GM20000 (cell line): ENCODE measurements at regions not wholly inside any gene's neighbourhood (a gene's known extent, or its start where the extent isn't known, plus 50 kb on each side); places are given as distances from the start of the nearest gene placed in this dataset.

ENCODE experiments used
- DNase-seq: peaks from one replicate; pipeline ENCODE4 v3.0.0; 2012; ENCODE audit warnings: low spot score
- TF ChIP-seq, protein P1 (sequence below): IDR thresholded peaks from 2 replicates; pipeline ENCODE4 v1.5.1; 2012; ENCODE audit warnings: mild to moderate bottlenecking, control low read depth; ENCODE audit errors: extremely low read depth, missing control alignments

GRCh38 chr14:71712478-71712877 is 219.8 kb upstream of the RGS6 start:
- DNase-seq: no peak
- TF ChIP-seq, protein P1, sequence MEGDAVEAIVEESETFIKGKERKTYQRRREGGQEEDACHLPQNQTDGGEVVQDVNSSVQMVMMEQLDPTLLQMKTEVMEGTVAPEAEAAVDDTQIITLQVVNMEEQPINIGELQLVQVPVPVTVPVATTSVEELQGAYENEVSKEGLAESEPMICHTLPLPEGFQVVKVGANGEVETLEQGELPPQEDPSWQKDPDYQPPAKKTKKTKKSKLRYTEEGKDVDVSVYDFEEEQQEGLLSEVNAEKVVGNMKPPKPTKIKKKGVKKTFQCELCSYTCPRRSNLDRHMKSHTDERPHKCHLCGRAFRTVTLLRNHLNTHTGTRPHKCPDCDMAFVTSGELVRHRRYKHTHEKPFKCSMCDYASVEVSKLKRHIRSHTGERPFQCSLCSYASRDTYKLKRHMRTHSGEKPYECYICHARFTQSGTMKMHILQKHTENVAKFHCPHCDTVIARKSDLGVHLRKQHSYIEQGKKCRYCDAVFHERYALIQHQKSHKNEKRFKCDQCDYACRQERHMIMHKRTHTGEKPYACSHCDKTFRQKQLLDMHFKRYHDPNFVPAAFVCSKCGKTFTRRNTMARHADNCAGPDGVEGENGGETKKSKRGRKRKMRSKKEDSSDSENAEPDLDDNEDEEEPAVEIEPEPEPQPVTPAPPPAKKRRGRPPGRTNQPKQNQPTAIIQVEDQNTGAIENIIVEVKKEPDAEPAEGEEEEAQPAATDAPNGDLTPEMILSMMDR: no peak

DNA sequence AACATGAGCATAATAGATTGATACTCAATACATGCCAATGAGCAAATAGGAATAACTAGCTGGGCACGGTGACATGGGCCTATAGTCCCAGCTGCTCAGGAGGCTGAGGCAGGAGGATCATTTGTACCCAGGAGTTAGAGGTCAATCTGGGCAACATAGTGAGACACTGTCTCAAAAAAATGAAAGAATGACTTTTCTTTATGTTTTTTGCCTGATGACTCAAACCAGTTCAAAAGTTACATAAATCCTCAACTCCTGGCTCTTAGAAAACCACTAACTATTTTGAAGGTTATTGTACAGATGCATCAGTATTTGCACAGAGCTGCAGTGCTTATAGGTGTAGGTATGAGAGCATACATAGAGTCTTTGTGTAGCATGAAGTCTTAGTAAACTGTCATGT is 219.2 kb upstream of the RGS6 start:
- TF ChIP-seq, protein P1: no peak
- no peak for DNase-seq

DNA sequence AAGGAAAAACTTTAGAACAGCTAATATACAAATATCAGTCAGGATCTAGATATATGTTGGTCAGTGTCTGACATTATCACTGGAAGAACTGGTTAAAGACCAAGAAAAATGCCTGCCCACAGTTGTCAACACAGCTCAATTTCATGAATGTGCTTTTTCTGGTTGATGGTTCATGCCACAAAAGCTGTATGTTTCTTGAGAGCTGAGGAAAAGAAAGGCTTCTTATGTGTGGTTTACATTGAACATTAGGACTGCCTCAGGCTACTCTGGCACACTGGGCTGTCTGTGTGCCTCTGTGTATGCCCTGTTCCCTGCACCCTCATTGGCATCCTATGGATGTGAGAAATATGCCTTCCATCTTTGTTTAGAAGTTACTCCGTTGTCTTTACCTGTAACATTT is 218.8 kb upstream of the RGS6 start:
- DNase-seq: no peak
- TF ChIP-seq, protein P1: no peak

DNA sequence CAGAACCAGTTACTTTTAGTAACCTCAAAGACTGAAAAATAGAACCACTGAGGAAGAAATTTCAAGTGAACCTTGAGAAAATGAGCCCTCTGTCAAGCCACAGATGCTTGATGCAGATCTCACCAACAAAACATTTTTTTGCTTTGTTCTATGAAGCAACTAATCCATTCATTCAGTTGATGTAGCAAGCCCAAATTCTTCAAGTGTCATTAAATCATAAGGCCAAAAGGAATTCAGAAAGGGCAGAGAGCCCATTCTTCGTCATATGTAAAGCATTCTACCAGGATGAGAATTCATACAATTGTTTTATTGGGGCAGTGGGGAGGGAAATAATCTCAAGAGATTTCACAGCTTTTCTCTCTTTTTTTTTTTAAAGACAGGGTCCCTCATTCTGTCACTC is 218.0 kb upstream of the RGS6 start:
- DNase-seq: no peak
- TF ChIP-seq, protein P1: no peak

DNA sequence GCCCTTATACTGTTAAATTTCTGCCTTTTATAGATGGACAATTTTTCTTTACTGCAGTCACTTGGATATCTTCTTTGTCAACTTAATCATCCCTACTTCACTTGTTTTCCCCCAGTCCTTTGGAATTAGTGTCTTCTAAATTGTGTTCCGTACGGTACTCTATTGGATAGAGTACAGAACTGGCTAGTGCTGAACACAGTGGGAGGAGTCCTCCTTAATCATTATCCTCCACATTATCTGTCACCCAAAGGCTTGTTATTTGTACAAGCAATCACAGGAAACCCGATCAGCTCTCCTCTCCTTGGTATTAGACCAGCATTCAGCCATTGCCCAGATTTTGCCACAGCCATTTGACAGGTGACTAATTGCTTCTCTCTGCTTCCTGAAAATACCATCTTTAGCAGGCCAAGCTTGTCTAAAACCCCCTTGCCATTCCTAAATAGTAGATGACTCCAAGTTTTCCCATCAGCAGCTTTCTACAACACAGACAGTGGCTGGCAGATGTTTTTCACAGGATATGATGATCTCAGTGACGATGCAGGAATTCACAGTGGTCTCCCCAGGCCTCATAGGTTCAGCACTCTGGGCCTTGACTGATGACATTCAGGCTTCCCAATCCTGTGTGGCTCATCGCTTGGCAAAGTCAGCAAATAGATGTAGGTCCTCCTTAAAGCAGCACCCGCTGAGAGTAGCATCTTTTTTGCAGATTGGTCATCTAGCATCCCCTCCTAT is 216.0 kb upstream of the RGS6 start:
- DNase-seq: no peak
- TF ChIP-seq, protein P1: no peak

- TF ChIP-seq, protein P1: peak; percentile 21
- DNase-seq: peak; percentile 18
These were observed 211.1 kb upstream of the RGS6 start for GRCh38 chr14:71720978-71721624.

DNA sequence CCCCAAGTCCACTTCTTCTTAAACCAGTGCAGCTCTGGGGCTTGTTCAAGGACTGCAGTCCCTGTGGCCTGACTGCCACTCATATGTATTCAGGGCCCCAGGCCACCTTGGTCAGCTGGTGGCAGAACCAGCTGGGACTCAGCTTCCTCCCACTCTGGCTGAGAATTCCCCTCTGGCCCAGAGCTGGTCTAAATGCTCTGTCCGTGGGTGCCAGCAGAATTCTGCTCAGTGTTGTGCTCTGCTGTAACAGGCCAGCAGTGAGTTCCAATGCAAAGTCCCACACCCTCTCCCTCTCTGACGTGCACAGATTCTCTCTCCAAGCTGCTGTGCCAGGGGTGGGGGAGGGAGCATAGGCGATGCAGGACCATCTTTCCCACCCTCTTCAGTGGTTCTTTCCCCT is 210.4 kb upstream of the RGS6 start:
- DNase-seq: no peak
- TF ChIP-seq, protein P1: no peak
